HK-2 (cell line): ENCODE measurements at regions not wholly inside any gene's neighbourhood (a gene's known extent, or its start where the extent isn't known, plus 50 kb on each side); places are given as distances from the start of the nearest gene placed in this dataset.
A peak's percentile ranks its signal among the peaks of the same experiment; 100 is the strongest.
"Not testable (repeated sequence)": the region's sequence is repeated elsewhere in the genome, so short reads cannot be mapped to it uniquely, and the experiment has no call there.

Experiments
- DNase-seq: peaks from one replicate; pipeline ENCODE4 v3.0.0-alpha.2; 2018; ENCODE audit not compliant: unreplicated experiment

- peak; percentile 11 for DNase-seq
Observed at GRCh38 chrX:145393702-145394235, 146.5 kb downstream of the SPANXN1 start.

- DNase-seq = no peak
Observed at GRCh38 chrX:145394344-145394743, 147.0 kb downstream of the SPANXN1 start.

GRCh38 chrX:145396612-145397011, 149.3 kb downstream of the SPANXN1 start:
- DNase-seq = no peak

GRCh38 chrX:145405012-145405411, 157.7 kb downstream of the SPANXN1 start:
- DNase-seq = peak; percentile 0

GRCh38 chrX:145410622-145411021, 163.3 kb downstream of the SPANXN1 start:
- DNase-seq = no peak

GRCh38 chrX:145436211-145436610, 188.9 kb downstream of the SPANXN1 start:
- DNase-seq = not testable (repeated sequence)

- DNase-seq = no peak
Observed at GRCh38 chrX:145464650-145465049, 217.3 kb downstream of the SPANXN1 start.

GRCh38 chrX:145475725-145476124, 228.4 kb downstream of the SPANXN1 start:
- DNase-seq = no peak

GRCh38 chrX:145484740-145485139, 237.4 kb downstream of the SPANXN1 start:
- DNase-seq = no peak

GRCh38 chrX:145502670-145503069, 255.4 kb downstream of the SPANXN1 start:
- no peak for DNase-seq

GRCh38 chrX:145506214-145506613, 258.9 kb downstream of the SPANXN1 start:
- no peak for DNase-seq

GRCh38 chrX:145524931-145525330, 277.6 kb downstream of the SPANXN1 start:
- no peak for DNase-seq

- DNase-seq = no peak
Observed at GRCh38 chrX:145532176-145532780, 285.0 kb downstream of the SPANXN1 start.

- DNase-seq = no peak
Observed at GRCh38 chrX:145533534-145533933, 284.1 kb upstream of the SLITRK2 start.

GRCh38 chrX:145549496-145549895, 268.1 kb upstream of the SLITRK2 start:
- DNase-seq = no peak

GRCh38 chrX:145552643-145553042, 265.0 kb upstream of the SLITRK2 start:
- no peak for DNase-seq

GRCh38 chrX:145553702-145554101, 263.9 kb upstream of the SLITRK2 start:
- no peak for DNase-seq

- DNase-seq = no peak
Observed at GRCh38 chrX:145563159-145563558, 254.5 kb upstream of the SLITRK2 start.

- DNase-seq = no peak
Observed at GRCh38 chrX:145609951-145610511, 207.6 kb upstream of the SLITRK2 start.

- no peak for DNase-seq
Observed at GRCh38 chrX:145613894-145614293, 203.7 kb upstream of the SLITRK2 start.

GRCh38 chrX:145620666-145621065, 197.0 kb upstream of the SLITRK2 start:
- no peak for DNase-seq

GRCh38 chrX:145623453-145623852, 194.2 kb upstream of the SLITRK2 start:
- DNase-seq = no peak

GRCh38 chrX:145630081-145630480, 187.5 kb upstream of the SLITRK2 start:
- DNase-seq = no peak
